GM18870 (cell line): ENCODE measurements at regions not wholly inside any gene's neighbourhood (a gene's known extent, or its start where the extent isn't known, plus 50 kb on each side); places are given as distances from the start of the nearest gene placed in this dataset.
"Not testable (repeated sequence)": the region's sequence is repeated elsewhere in the genome, so short reads cannot be mapped to it uniquely, and the experiment has no call there.

ENCODE experiments used
- ATAC-seq: cut with Tn5 transposase; IDR thresholded peaks from one replicate; pipeline ENCODE4 v1.9.1; 2021; ENCODE audit warnings: moderate library complexity; ENCODE audit not compliant: unreplicated experiment

DNA sequence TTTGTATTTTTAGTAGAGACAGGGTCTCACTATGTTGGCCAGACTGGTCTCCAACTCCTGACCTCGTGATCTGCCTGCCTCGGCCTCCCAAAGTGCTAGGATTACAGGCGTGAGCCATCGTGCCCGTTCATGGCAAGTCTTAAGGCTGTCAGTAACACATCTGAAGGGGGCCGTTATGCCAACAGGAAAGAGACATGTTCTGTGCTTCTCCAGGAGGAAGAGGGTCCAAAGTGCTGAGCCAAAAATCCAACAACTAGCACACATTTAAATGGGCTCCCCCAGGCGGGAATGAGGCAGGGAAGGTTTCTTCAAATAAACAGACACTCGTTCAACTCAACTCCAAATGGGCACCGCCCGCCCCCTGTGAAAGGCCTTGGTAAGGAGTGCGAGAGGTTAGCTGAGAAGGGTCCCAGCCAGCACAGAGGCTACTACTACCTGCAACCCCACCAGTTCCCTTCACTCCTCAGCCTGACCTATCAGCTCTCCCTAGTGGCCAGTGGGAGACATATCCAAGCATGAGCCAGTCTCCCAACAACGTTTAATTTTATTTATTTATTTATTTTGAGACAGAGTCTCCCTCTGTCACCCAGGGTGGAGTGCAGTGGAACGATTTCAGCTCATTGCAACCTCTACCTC, 84.1 kb upstream of the DMRT1 start:
- ATAC-seq, result no peak

DNA sequence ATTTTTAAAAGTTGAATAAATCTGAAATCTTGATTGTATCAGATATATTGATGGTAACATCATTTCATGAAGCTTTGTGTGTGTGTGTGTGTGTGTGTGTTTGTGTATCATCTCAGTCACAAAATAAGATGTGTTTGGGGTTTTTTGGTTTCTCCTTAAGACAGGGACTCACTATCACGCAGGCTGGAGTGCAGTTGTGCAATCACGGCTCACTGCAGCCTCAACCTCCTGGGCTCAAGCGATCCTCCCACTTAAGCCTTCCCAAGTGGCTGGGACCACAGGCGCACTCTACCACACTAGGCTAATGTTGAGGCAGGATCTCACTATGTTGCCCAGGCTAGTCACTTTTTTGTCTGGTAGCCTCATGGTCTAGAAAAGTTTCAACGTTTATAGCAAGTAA, 83.4 kb upstream of the DMRT1 start:
- no peak for ATAC-seq

GRCh38 chr9:759541-759940, 82.0 kb upstream of the DMRT1 start:
- no peak for ATAC-seq

DNA sequence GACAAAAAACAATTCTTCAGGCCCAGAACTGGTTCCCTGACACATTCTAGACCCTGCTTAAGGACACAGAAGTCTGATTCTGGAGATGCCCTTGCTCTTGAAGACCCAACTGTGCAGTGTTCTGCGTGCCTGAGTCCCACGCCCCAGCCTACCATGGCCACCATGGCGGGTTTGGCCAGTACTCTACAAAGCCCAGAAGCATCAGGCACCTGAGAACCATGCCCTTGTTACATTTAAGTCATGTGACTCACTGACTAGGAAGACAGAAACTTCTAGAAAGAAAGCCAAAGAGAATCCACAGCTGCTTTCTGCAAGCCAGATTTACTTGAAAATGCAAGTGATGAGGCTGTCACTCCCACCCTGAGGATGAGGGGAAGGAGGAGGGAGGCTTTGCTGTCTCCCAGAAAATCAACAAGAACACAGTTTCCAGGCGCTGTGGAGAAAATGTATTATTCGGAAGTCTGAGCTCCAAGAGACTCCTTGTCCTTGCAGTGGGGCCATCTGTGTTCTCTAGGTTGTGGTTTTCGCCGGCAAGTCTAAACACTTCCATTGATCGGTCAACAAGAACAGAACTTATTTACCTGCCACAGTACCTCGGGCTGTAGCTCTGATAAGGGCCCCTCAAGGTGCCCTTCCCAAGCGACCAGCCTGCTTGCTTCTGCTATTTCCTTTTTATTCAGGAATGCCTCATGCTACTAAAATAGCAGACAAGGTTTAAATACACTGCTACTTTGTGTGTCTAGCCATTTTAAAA, 81.3 kb upstream of the DMRT1 start:
- no peak for ATAC-seq

DNA sequence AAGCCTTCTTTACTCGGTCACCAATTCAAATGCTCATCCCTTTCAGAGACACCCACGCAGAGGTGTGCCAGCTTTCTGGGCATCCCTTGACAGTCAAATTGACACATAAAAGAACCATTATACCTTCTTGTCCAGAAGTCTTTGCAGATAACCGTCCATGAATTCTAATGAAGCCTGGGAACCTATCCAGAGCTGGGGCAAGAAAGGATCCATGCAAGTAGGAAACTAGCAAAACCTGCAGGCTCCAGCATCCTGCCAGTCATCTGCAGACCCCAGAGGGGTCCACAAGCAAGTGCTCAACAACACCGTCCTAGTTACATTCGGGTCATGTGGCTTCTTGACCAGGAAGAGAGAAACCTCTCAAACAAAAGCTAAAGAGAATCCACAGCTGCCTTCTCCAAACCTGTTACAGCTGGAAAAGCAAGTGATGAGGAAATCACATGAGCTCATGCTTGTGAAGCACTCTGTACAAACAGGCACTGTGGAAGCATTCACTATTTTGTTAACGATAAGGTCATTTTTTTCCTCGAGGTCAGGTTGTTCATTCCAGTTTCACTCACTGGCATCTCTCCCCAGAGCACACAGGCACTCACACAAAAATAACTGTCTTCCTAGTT, 80.2 kb upstream of the DMRT1 start:
- ATAC-seq, result no peak

GRCh38 chr9:761793-762560, 79.5 kb upstream of the DMRT1 start:
- ATAC-seq, result no peak

- no peak for ATAC-seq
Measured at GRCh38 chr9:763692-764091, 77.8 kb upstream of the DMRT1 start.

DNA sequence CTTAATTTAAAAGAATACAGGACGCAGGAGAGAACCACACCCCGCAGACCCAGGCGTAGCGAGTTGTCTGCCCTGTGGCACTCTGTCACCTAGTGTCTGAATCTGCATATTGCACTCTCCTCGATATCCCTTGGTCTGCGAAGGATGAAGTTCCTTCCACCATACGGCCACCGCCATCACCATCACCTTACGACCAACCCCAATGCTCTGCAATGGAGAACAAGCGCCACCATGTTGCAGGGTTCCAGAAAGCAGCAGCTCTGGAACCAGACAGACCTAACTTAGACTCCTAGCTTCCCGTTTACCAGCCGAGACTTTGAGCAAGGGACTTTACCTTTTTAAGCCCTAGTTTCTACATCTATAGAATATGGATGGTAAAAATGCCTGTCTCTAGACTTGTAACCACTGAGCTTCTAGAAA, 77.4 kb upstream of the DMRT1 start:
- ATAC-seq, result no peak

DNA sequence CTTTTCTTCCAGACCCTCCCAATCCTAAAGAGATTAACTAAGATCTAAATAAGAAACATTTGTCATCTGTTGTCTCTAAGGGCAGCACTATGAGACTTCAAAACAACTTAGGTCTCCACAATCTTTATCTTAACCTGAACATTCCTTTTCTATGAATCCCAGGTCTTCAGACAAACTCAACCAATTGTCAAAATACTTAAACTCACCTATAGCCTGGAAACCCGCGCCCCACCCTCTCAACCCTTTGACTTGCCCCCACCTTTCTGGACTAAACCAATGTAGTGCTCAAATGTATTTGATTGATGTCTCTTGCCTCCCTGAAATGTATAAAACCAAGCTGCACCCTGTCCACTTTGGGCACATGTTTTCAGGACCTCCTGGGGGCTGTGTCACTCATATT, 76.5 kb upstream of the DMRT1 start:
- ATAC-seq, result no peak

DNA sequence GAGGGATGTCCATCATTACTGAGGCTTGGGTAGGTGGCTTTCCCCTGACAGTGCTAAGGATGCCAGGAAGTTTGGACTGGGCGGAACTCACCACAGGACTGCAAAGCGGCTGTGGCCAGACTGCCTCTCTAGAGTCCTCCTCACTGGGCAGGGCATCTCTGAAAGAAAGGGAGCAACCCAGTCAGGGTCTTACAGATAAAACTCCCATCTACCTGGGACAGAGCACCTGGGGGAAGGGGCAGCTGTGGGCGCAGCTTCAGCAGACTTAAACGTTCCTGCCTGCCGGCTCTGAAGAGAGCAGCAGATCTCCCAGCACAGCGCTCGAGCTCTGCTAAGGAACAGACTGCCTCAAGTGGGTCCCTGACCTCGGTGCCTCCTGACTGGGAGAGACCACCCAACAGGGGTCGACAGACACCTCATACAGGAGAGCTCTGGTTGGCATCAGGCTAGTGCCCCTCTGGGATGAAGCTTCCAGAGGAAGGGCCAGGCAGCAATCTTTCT, 74.4 kb upstream of the DMRT1 start:
- ATAC-seq, result not testable (repeated sequence)

GRCh38 chr9:776086-776485, 65.4 kb upstream of the DMRT1 start:
- ATAC-seq, result no peak

- ATAC-seq, result no peak
Measured at GRCh38 chr9:777978-778377, 63.5 kb upstream of the DMRT1 start.

GRCh38 chr9:784202-784601, 57.3 kb upstream of the DMRT1 start:
- ATAC-seq, result no peak

DNA sequence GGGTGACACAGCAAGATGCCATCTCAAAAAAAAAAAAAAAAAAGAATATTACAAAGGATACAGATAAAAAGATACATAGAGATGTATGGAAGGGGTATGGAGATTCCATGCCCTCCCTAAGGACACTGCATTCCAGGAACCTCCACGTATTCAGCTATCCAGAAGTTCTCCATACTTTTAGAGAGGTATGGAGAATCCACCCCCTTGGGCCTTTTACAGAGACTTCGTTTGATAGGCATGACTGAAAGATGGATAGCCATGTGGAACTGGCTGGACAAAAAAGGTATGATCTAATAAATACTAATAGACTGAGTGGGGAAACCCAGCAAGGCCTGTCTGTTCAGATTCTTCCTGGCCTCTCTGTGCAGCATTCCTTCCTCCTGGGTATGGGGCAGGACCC, 56.6 kb upstream of the DMRT1 start:
- ATAC-seq, result no peak

DNA sequence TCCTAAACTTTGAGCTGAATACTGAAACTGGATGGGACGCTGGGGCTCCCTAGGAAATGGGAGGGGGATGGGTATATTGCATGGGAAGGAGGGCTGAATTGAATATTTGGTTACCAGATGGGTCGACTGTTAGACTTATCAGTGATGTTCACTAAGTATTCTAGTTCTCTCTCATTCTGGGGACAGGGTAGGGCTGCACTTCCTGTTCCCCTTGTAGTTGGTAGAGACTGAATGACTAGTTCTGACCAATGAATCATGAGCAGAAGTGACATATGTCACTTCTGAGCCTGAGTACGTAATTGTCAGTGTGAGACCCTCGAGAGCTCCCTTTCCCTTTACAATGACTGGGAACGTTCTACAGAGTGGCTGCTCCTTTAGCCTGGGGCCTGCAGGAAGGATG, 55.5 kb upstream of the DMRT1 start:
- ATAC-seq, result no peak

DNA sequence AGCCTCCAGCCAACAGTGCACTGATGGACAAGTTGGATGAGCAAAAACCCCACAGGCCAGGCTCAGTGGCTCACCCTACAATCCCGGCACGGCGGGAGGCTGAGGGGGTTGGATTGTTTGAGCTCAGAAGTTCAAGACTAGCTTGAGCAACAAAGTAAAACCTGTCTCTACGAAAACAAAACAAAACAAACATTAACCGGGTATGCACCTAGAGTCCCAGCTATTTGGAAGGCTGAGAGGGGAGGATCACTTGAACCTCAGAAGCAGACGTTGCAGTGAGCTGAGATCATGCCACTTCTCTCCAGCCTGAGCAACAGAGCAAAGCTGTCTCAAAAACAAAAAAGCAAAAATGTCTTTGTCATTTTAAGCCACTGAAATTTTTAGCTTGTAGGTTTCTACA, 55.1 kb upstream of the DMRT1 start:
- no peak for ATAC-seq

DNA sequence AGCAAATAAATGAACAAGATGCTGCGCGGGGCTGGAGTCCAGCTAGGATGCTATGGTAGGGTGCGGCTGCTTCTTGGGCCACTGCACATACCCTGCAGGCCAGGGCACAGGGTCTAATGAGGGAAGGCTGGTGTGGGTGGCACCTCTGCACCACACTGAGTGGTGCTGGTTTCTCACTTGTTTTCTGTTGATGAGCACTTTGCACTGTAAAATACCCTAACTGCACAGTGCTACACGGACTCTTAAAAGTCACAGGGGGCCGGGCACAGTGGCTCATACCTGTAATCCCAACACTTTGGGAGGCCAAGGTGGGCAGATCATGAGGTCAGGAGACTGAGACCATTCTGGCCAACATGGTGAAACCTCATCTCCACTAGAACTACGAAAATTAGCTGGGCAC, 52.7 kb upstream of the DMRT1 start:
- ATAC-seq, result no peak
